ENCODE measurements at regions not wholly inside any gene's neighbourhood (a gene's known extent, or its start where the extent isn't known, plus 50 kb on each side); places are given as distances from the start of the nearest gene placed in this dataset.

GRCh38 chr5:179409806-179410205 is 64.5 kb upstream of the ADAMTS2 start:
- FAIRE-seq = no peak
- DNase-seq (ENCODE audit: low read depth, low spot score) = no peak
- CTCF ChIA-PET = no interaction called here
- Histone ChIP-seq H3K27ac (ENCODE audit: insufficient read depth, low read depth, low read length) (no peak overlapping the region), H2AFZ (ENCODE audit: low read depth, low read length) (no peak overlapping the region), H3K4me3 (replicated peaks in 1 of 3; ENCODE audit: insufficient read depth in 1 of 3, low read depth in 1 of 3, low read length in 3 of 3) (no peak overlapping the region), H3K9me3 (replicated peaks; ENCODE audit: control insufficient read depth, insufficient read depth, low read length) (peaks cover 2% of the 10 kb centered on the region), H3K4me2 (ENCODE audit: insufficient read depth, low read length) (no peak overlapping the region), H3K27me3 (ENCODE audit: control insufficient read depth in 2 of 2, insufficient read depth in 2 of 2, low read length in 2 of 2) (no peaks in the 10 kb centered on the region), H3K9me1 (replicated peaks; ENCODE audit: control insufficient read depth, extremely low read depth, insufficient read depth, low read length) (no peaks in the 10 kb centered on the region), H4K20me1 (replicated peaks; ENCODE audit: control insufficient read depth, extremely low read depth, insufficient read depth, low read length) (no peaks in the 10 kb centered on the region), H3K79me2 (ENCODE audit: control insufficient read depth, insufficient read depth, low read length) (no peaks in the 10 kb centered on the region), H3K36me3 (ENCODE audit: control insufficient read depth in 2 of 2, extremely low read depth in 1 of 2, insufficient read depth in 2 of 2, low read length in 2 of 2) (no peaks in the 10 kb centered on the region), H3K9ac (replicated peaks; ENCODE audit: extremely low read depth, insufficient read depth, low read length) (no peak overlapping the region), H3K4me1 (ENCODE audit: control insufficient read depth, extremely low read depth, insufficient read depth, low read length) (no peaks in the 10 kb centered on the region)
- POLR2A ChIA-PET = no interaction called here
- TF ChIP-seq CTCF (IDR thresholded peaks at IDR 0.05; ENCODE audit: extremely low read depth in 1 of 2, insufficient read depth in 1 of 2, low read depth in 1 of 2, low read length in 2 of 2) (no peak), MAX (IDR thresholded peaks at IDR 0.05; ENCODE audit: insufficient read depth, insufficient read length) (no peak), GATA2 (IDR thresholded peaks at IDR 0.05; ENCODE audit: insufficient read depth, insufficient read length, low read depth, low read length) (no peak), POLR2A (IDR thresholded peaks at IDR 0.05; ENCODE audit: low read depth, low read length) (no peak), EZH2 (IDR thresholded peaks at IDR 0.05; ENCODE audit: borderline replicate concordance, low read depth, low read length, severe bottlenecking) (no peak), MYC (IDR thresholded peaks at IDR 0.05; ENCODE audit: low read depth, low read length) (no peak), FOS (IDR thresholded peaks at IDR 0.05; ENCODE audit: borderline replicate concordance, insufficient read depth, low read length) (no peak), JUN (IDR thresholded peaks at IDR 0.05; ENCODE audit: borderline replicate concordance, insufficient read depth, insufficient read length, low read depth) (no peak), POLR2AphosphoS5 (IDR thresholded peaks at IDR 0.05; ENCODE audit: insufficient read depth, low read depth, low read length) (no peak)
- intact Hi-C loops (cut with micrococcal nuclease) = no loop called here
- dilution Hi-C loops (cut with MboI; ENCODE audit: extremely low pct_ligation_motif_present, low sequenced_read_pairs) = no loop called here
- BruUV-seq (replicated peaks) = no TSS peak

All from endothelial cell of umbilical vein (primary cell).